Fibroblast of pulmonary artery (primary cell): ENCODE measurements at regions not wholly inside any gene's neighbourhood (a gene's known extent, or its start where the extent isn't known, plus 50 kb on each side); places are given as distances from the start of the nearest gene placed in this dataset.

Source experiments
- DNase-seq: peaks from one replicate; pipeline ENCODE4 v3.0.0-alpha.2; 2010; ENCODE audit warnings: low read depth
- H3K4me3 ChIP-seq: replicated peaks from 2 replicates; pipeline ENCODE4 v1.5.1; 2011; ENCODE audit warnings: low read depth, mild to moderate bottlenecking, control low read depth, low read length, moderate library complexity
- TF ChIP-seq, protein P1 (sequence below): IDR thresholded peaks from 2 replicates; pipeline ENCODE4 v1.5.1; 2011; ENCODE audit warnings: mild to moderate bottlenecking, control low read depth, low read length, inconsistent platforms; ENCODE audit errors: missing control alignments

GRCh38 chr5:114999176-114999575 lies 170.5 kb downstream of the TRIM36 start:
- TF ChIP-seq, protein P1, sequence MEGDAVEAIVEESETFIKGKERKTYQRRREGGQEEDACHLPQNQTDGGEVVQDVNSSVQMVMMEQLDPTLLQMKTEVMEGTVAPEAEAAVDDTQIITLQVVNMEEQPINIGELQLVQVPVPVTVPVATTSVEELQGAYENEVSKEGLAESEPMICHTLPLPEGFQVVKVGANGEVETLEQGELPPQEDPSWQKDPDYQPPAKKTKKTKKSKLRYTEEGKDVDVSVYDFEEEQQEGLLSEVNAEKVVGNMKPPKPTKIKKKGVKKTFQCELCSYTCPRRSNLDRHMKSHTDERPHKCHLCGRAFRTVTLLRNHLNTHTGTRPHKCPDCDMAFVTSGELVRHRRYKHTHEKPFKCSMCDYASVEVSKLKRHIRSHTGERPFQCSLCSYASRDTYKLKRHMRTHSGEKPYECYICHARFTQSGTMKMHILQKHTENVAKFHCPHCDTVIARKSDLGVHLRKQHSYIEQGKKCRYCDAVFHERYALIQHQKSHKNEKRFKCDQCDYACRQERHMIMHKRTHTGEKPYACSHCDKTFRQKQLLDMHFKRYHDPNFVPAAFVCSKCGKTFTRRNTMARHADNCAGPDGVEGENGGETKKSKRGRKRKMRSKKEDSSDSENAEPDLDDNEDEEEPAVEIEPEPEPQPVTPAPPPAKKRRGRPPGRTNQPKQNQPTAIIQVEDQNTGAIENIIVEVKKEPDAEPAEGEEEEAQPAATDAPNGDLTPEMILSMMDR: no peak
- no peak overlapping the region for H3K4me3 ChIP-seq
- DNase-seq: no peak

- no peak for DNase-seq
- TF ChIP-seq, protein P1: no peak
- no peak overlapping the region for H3K4me3 ChIP-seq
These were observed 180.2 kb downstream of the TRIM36 start for GRCh38 chr5:114989512-114989911.

DNA sequence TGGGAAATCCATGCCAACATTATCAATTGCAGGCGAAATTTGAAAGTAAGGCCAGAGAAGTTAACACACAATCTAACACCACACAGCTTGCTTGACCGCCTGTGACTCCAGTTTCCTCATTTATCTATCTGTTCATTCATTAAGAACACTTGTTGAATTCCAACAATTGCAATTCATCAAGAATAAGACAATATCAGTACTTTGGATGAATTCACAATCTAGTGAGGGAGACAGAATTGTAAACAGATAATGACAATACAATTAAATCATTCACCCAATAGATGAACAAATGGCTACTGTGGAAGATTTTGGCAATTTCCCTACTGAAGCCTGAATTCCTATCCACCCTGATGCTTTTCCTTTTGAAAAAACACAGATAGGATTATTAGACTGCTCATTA lies 181.6 kb downstream of the TRIM36 start:
- TF ChIP-seq, protein P1: no peak
- no peak overlapping the region for H3K4me3 ChIP-seq
- DNase-seq: no peak

- no peak overlapping the region for H3K4me3 ChIP-seq
- no peak for DNase-seq
- TF ChIP-seq, protein P1: no peak
These were observed 184.9 kb downstream of the TRIM36 start for GRCh38 chr5:114984796-114985195.

DNA sequence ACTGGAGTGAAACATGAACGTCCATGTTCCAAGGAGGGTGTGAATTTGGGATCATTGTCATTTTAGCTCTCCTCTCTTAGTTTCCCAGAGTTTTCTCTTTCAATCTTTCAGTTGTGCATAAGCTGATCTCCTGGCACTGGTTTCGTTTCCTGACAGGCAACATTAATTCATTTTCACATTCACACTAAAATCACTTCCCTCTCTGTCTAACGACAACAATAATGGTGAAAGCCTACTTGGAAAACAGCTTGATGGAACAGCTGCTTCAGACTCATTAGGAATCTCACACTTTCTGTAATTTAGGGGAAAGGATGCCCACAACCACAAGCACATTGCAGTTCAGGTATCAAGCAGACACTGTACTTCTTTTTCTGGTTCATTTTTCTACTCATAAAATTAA lies 188.6 kb downstream of the TRIM36 start:
- DNase-seq: no peak
- TF ChIP-seq, protein P1: no peak
- no peak overlapping the region for H3K4me3 ChIP-seq

GRCh38 chr5:114977979-114978573 lies 191.6 kb downstream of the TRIM36 start:
- no peak for DNase-seq
- no peak overlapping the region for H3K4me3 ChIP-seq
- TF ChIP-seq, protein P1: no peak

GRCh38 chr5:114969482-114969881 lies 200.2 kb downstream of the TRIM36 start:
- H3K4me3 ChIP-seq: no peak overlapping the region
- no peak for DNase-seq
- TF ChIP-seq, protein P1: no peak
